ENCODE measurements at regions not wholly inside any gene's neighbourhood (a gene's known extent, or its start where the extent isn't known, plus 50 kb on each side); places are given as distances from the start of the nearest gene placed in this dataset.
A peak's percentile ranks its signal among the peaks of the same experiment; 100 is the strongest.
"Not testable (repeated sequence)": the region's sequence is repeated elsewhere in the genome, so short reads cannot be mapped to it uniquely, and the experiment has no call there.

DNA sequence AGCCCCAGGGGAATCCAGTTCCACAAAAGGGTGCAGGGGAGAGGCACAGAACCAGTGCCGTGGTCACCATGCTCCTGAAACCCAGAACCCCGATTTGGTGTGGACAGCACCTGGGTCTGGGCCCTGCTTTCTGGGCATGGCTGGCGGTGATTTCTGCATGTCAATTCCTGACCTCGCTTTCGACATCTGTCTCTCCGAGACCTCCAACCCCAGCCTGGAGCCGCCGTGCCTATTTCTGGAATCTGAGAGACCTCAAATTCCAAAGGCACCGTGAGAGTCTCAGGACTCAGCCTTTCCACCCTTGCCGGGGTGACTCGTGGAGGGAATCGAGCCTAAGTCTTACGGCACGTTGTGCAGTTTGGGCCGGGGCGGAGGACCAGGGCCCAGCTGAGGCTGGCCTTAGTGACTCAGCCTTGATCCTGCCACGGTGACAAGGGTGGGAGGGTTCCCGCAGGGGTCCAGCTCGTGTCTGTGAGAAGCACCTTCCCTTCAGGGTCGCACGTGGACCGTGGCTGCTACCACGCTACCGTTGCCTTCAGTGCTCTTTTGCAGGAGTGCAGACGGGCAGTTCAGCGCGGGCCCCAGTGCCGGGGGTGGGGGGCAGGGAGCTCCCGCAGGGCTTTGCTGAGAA, 133.7 kb downstream of the PXDC1 start:
- DNase-seq: no peak

DNA sequence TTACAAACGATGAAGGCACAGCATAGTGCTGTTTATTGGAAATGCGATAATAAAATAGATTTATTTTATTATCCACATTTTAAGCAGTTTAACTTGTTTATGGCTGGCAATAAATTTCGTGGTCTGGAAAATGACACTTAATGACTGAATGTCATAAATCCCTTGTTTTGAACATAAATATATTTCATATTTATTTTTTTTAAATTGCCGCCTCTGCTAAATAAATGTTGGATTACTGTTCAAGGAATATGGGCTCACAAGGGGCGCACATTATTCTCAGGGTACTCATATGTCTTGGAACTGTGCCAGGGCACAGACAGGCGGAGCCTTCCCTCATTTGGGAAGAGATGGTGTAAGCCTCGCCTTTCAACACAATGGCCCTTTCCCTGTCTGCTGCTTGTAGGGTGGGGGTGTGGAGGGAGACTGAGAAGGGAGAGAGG, 134.3 kb downstream of the PXDC1 start:
- no peak for DNase-seq

DNA sequence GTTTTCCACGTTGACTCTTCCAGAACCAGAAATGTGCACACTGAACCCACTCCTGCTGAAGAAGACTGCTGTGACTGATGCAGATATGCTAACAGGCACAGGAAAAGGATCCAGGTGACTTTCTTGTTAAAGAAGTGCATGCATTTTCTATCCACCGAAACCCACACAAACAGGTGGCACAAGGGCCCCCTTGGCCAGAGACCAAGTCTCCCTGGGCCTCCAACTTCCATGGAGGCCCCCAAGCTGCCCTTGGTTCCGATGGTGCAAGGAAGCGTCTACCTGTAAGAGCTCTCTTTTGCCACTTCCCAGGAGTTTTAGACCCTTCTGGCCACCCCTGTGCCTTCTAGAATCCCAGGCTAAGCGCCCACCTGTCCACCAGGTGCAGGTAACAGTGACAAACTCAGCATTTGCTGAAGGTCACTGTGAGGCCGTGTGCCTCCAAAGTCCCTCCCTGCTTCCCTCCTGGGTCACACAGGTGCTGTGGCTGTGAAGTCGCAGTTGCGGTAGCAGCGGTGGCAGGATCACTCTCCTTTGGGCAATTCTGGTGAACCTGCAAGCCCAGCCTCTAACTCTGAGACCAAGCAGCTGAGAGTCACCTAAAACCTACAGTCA, 134.8 kb downstream of the PXDC1 start:
- DNase-seq: no peak

DNA sequence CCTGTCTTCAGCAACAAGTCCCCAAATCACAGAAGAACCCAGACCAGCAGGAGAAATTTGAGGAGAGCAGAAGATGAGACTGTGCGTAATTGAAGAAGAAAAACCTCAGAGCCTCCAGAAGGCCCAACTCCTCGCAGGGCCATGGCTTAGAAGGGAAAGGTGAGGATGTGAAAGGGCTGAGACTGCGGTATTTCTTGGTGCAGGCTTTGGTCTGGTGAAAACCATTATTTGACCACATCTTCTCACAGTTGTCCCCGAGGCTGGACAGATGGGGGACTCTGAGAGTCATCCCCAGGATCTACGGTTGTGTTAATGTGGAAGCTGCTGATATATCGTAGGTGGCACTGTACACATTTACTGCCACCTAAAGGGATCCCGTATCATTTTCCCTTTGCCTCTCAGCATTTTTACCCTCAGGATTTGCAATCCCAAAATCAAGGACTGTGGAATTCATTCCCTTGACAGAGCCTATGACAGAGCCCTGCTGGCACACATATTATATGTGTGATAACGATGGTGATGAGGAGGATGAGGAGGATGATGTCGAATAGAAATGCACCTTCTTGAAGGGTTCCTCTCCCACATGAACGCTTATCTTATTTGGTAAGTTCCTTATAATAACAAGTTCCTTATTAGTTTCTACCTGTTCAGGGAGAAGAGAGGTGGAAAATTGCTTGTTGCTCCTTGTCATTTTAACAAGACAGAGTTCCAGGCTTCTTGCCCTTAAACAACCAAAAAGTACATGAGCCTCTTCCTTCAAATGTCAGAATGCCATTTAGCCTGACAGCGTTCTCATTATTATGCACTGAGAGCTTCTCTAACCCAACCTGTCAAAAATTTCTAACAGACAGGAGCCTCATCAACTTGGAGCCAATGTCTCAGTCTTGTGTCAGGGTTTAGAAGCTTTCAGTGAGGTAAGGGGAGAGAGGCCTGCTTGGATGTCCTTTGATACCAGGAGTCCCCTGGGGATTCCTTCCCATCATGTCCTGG, 135.8 kb downstream of the PXDC1 start:
- no peak for DNase-seq

DNA sequence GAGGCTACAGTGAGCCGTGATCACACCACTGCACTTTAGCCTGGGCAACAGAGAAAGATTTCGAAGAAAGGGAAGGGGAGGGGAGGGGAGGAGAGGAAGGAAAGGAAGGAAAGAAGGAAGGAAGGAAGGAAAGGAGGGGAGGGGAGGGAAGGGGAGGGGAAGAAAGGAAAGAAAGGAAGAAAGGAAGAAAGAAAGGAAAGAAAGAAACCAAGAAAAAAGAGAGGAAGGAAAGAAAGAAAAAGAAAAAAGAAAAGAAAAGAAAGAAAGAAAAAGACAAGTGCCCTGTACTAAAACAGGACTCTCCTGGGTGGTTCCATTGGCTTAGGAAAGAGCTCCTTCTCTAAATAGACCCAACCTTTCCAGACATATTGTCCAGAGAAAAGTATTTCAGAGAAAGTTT, 136.6 kb downstream of the PXDC1 start:
- DNase-seq: no peak

DNA sequence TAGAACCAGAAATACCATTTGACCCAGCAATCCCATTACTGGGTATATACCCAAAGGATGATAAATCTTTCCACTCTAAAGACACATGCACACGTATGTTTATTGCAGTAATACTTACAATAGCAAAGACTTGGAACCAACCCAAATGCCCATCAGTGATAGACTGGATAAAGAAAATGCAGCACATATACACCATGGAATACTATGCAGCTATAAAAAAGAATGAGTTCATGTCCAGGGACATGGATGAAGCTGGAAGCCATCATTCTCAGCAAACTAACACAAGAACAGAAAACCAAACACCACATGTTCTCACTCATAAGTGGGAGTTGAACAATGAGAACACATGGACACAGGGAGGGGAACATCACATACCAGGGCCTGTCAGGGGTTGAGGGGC, 137.9 kb downstream of the PXDC1 start:
- not testable (repeated sequence) for DNase-seq

DNA sequence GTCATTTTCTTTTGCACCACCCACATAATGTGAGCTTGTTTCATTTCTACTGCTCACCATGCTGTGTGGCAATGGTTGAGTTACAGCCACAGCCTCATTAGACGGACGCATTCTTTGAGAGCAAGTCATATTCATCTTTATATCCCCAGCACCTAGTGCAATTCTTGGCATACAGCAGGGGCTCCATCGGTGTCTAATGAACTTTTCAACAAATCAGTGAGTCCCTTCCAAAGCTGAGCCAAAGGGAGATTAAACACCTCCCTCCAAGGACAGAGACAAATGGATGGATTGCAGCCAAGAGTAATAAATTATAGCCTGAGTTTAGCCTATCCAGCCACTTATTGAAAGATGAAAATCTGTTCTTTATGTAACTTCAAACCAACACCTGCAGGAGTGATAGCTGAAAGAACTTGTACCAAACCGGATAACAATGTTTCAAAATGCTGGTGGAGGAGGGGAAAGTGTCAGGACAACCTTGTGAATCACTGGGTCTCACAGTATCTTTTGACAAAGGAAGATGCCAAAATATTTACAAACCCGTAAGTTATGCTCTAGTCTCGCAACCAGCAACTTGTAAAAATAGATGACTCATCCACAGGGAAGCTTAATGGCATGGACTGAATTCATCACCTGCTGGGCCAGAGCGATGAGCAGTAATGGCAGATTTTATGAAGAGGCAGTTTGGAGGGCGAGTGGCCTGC, 139.0 kb downstream of the PXDC1 start:
- DNase-seq: peak; percentile 90

DNA sequence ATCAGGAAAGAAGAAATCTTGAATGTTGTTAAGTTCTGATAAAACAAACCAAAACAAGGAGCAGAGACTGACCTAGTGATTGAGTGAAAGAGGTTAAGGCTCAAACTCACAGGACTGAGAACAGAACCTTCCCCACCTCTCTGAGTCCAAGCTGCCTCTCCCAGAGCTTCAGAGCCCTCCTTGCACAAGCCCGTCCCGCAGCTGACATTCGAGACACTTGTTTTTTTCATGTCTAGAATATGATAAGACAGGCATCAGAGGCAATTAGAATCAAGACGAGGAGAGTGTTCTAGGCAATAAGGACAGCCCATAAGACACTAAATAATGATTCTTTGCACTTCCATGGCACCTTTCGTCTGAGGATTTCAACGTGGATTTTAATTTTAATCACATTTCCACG, 140.6 kb downstream of the PXDC1 start:
- no peak for DNase-seq

DNA sequence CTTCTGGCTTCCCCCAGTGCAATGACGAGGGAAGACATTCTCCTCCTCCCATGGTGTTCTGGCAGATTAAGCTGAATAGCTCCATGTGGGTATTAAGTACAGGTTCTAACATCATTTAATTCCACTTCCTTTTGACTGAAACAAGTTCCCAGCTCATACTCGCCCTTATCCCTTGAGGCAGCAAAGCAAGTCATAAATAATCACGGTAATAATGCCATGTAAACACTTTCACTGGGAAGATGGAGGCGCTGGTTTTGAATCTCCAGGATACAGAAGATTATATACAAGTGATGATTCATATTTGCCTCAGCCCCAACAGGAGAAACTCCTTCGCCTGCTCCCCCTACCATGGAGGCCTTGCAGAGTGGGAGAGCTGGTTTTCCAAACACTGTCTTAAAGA, 141.3 kb downstream of the PXDC1 start:
- no peak for DNase-seq

DNA sequence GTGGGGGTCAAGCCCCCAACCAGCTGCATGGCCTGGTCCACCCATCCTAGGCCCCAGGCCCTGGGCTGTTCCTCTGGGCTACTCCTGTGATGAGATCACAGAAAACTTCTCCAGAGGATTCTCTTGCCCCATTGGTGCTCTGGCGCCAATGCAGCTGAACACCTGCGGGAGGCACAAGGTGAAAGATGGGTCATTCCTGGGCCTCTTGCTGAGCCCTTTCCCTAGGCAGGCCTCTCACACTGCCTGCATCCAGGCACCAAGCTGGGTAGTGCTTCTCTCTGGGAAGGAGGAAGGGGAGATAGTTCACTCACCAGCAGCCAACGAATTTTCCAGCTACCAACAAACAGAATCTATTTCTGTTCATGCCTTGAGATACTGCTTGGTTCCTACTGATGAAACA, 142.1 kb downstream of the PXDC1 start:
- no peak for DNase-seq

DNA sequence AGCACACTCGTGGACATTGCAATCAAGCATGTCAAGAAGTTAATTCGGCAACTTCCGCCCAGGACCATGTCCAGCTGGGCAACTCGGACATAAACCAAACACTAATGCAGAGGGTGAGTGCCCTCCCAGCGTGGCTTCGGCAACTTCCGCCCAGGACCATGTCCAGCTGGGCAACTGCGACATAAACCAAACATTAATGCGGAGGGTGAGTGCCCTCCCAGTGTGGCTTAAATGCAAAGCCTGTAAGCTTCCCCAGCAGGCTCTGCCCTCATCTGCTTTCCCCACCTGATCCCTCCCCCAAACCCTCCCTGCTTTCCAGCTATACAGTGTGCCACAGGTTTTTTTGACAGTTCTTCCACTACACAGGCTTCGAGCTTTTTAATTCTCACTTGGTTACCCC, 143.4 kb downstream of the PXDC1 start:
- DNase-seq: no peak

DNA sequence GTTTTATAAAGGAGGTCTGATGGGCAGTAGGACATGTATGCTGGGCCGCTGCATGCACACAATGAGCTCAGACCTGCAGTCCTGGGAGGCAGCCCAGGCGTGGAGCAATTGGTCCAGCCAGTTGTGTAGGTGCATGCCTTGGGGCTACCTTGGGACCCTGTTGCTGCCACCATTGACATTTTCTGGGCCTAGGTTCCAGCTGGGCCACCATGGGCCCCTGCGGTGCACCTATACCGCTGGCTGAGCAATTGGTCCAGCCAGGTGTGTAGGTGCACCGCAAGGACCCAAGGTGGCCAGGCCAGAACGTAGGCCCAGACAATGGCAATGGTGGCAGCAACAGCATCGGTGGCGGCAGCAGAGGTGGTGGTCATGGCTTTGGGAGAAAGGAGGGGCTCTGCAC, 143.9 kb downstream of the PXDC1 start:
- DNase-seq: no peak

DNA sequence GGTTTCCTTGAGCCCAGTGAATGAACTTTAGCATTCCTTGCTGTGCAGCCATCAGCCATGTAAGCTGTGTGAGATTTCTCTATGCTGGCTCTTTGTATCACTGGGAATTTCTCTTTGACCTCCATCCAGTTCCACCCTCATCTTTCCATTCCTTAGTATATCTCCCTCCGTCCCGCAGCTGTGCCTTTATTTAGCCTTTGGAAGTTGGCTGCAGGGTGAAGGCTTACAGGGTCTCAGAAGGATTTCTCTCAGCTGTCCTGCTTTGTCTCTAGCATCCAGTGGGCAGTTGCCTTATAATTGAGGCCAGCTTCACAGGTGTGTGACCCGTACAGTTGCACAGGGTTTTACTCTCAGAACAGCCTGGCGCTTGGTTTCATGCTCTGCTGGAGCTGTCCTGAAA, 144.3 kb downstream of the PXDC1 start:
- DNase-seq: no peak

DNA sequence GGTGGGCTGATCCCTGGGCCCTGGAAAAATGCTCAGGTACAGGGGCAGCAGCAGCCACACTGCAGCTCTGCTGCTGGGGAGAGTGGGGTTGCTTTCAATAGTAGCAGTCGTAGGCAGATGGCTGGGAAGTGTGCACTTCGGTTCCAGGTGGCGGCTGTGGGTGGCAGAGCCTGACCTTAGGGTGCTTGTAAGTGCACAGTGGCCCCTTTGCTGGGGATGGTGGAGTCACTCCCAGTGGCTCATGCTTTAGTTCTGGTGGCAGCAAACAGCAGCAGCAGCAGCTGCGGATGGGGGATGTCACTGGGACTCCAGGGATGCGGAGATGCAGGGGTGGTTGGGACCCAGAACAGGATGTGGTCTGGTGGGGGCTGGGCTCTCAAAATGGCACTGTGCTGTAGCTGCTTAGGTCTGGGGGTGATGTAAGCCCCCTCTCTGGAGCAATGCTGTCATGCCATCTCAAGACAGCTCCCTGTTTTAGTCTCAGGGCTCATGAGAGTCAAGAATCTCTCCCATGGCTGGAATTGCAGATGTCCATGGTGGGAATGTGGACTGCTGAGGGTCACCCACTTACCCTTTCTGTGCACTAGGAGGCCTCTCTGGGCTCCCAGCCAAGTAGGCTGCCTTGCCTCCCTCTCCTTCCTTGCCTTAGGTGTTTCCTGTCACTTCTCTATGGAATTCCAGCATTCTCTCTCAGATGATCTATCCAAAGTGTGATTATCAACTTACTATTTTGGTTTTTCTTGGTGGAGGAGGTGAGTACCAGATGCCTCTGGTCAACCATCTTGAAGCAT, 146.7 kb upstream of the SLC22A23 start:
- no peak for DNase-seq

DNA sequence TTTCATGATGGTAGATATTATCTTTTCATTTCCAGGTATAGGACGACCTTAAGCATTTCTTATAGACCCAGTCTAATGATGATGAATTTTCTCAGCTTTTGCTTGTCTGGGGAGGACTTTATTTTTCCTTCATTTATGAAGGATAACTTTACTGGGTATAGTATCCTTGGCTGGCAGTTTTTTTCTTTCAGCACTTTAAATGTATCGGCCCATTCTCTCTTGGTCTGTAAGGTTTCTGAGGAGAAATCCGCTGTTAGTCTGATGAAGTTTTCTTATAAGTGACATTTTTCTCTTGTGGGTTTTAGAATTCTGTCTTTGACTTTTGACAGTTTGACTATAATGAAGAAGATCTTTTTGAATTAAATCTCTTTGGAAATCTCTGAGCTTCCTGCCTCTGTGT, 144.7 kb upstream of the SLC22A23 start:
- no peak for DNase-seq

DNA sequence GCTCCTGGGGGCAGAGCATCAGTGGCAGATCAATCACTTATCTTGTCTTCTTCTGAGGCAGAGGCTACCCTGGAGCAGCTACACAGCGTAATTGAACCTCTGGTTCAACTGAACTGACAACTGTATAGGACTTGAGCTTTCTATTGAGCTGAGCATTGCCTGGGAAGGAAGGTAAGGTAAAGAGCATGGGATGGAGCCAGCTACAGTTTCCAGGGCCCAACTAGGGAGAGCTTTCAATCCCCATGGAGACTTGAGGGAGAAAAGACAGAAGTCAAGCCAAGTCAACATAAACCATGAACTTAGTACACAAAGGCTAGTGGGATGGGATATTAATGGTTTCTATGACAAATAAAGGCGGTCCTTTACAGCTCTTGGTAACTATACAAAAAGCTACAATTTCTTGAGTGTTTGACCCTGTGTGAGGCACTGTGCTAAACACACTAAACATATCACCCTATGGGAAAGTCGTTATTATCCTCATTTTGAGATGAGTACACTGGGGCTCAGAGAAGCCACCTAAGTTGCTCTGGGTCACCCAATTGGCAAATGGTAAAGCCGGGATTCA, 140.7 kb upstream of the SLC22A23 start:
- DNase-seq: no peak

DNA sequence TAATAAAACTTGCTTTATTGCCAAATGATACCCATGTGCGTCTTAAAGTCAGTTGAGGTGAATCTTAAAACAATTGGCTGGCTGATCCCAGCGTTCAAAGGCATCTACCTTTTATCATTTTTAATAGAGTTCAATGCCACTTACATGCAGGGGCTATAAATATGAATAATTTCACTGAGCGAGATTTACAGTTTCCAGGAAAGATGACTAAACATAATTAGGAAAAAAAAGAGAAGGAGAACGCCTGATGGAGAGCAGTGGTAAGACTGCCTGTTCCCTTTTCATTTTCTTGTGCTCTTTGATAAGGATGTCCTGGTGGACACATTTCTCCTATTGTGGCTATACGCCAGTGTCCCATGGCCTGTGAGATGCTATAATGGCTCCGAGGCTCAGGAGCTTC, 139.9 kb upstream of the SLC22A23 start:
- no peak for DNase-seq

DNA sequence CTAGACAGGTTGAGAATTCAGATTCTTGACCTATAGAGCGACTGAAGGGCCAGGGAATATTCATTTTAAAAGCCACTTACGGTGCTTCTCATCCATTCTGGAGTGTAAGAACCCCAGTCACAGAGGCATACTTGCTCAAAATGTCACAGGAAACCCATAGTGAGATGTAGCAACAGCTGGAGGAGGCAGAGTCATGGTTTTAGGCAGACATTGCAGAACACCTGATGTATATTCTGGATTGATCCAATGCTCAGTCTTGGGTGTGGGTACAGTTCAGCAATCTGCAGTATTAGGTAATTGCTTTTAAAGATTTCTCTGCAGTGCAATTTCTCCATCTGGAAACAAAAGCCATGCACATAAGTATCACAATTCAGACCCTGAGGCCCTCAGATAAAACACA, 137.4 kb upstream of the SLC22A23 start:
- DNase-seq: no peak

DNA sequence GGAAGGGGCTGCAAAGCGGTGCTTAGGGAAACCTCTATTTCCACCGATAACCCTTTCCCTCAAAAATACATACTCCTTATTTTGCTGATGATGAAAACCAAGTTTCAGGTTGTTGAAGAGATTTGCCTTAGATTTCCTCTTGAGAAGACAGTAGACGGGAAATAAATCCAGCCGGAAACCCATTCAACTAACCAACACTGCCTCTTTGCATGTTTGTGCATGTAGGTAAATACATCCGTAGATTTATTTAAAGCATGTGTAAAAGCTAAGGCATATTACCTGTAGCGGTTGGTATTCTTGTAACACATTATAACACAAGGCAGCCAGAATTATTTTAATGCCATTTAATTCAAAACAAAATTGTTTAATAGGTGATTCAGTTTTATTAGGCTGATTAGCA, 136.3 kb upstream of the SLC22A23 start:
- no peak for DNase-seq

DNA sequence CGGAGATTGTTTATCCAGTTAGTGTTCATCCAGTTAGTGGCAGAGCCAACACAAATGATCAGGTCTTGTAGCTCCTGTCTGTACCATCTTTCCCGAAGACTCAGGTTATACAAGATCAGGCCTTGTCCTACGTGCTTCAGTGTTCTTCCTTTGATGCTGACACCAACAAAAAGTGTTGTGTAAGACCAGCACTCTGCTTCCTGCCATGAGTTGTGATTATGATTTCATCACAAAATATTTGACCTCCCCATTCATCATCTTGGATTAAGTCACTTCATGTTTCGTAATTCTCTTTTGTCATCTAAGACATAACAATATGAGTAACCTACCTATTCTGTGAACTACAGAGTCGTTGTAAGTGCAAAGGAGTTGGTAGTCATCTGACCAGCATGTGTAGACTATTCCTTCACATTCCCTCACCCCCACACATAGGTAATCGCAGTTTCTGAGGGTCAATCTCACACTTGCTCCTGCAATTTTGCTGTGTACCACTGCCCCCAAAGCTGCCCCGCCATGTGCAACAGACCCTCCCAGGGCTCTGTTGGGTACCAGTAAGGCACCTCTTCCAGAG, 135.6 kb upstream of the SLC22A23 start:
- no peak for DNase-seq

DNA sequence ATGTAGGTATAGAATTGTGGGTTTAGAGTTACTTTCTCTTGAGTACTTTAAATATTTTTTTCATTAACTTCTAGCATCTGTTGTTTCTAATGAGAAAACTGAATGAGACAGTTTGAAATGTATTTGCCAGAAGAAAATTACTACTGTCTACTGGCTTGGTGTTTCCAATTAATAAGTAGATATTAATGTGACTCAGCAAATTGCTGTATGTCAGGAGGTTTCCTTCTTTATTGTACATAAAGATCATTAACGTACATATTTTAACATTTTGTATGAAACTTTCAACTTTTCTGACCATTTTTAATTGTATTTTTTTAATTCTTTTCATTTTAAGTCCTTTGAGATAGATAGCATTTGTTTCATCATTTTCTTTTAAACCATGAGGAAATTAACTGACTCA, 135.1 kb upstream of the SLC22A23 start:
- DNase-seq: no peak

DNA sequence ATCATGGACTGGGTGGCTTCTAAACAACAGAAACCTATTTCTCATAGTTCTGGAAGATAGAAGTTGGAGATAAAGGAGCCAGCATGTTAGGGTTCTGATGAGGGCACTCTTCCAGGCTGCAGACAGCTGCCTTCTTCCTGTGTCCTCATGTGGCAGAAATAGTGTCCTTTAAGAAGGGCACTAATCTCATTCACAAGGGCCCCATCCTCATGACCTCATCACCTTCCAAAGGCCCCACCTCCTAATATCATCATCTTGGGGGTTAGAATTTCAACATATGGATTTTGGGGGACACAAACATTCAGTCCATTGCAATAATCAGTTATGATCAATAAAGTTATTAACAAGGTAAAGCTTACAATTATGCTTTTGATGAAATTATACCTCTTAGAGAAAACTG, 130.8 kb upstream of the SLC22A23 start:
- no peak for DNase-seq

Measured in COR-L47 (cell line).